ENCODE measurements at regions not wholly inside any gene's neighbourhood (a gene's known extent, or its start where the extent isn't known, plus 50 kb on each side); places are given as distances from the start of the nearest gene placed in this dataset.

GRCh38 chr12:39102474-39103209, 197.3 kb upstream of the CPNE8 start:
- no peak for DNase-seq (ENCODE audit: low spot score)
- H3K36me3 ChIP-seq: no peaks in the 10 kb centered on the region
- no peaks in the 10 kb centered on the region for H3K9me3 ChIP-seq
- intact Hi-C loops (cut with DNase I): loop anchor here (5.0 kb wide), 1 partner anchor 775 kb away; no protein-coding TSS in a partner anchor
- H3K27me3 ChIP-seq (replicated peaks; ENCODE audit: insufficient read depth): no peaks in the 10 kb centered on the region
- no peaks in the 10 kb centered on the region for H3K4me1 ChIP-seq (replicated peaks)
- TF ChIP-seq POLR2A (IDR thresholded peaks at IDR 0.05) (no peak), CTCF (IDR thresholded peaks at IDR 0.05) (no peak), POLR2AphosphoS5 (IDR thresholded peaks at IDR 0.05) (no peak)
- no peak overlapping the region for H3K27ac ChIP-seq
- H3K4me3 ChIP-seq: no peak overlapping the region
- 66% methylated on average over 3 of the region's 3 CpGs for WGBS

- intact Hi-C loops (cut with DNase I): no loop called here
- Histone ChIP-seq H3K27me3 (replicated peaks; ENCODE audit: insufficient read depth) (no peaks in the 10 kb centered on the region), H3K36me3 (no peaks in the 10 kb centered on the region), H3K27ac (no peak overlapping the region), H3K4me1 (replicated peaks) (no peaks in the 10 kb centered on the region), H3K4me3 (no peak overlapping the region), H3K9me3 (no peaks in the 10 kb centered on the region)
- DNase-seq (ENCODE audit: low spot score): no peak
- WGBS: 97% methylated on average over 2 of the region's 2 CpGs
- no peak for TF ChIP-seq CTCF (IDR thresholded peaks at IDR 0.05)
These were observed 190.4 kb upstream of the CPNE8 start for GRCh38 chr12:39095636-39096330.

GRCh38 chr12:39081910-39082309, 176.5 kb upstream of the CPNE8 start:
- TF ChIP-seq POLR2AphosphoS5 (IDR thresholded peaks at IDR 0.05): no peak
- TF ChIP-seq POLR2A (IDR thresholded peaks at IDR 0.05): no peak
- TF ChIP-seq CTCF (IDR thresholded peaks at IDR 0.05): no peak
- 38% methylated on average over 1 of the region's 1 CpG for WGBS
- no peak for DNase-seq (ENCODE audit: low spot score)
- H3K27ac ChIP-seq: no peak overlapping the region
- no peaks in the 10 kb centered on the region for H3K9me3 ChIP-seq
- no peaks in the 10 kb centered on the region for H3K4me1 ChIP-seq (replicated peaks)
- intact Hi-C loops (cut with DNase I): no loop called here
- no peaks in the 10 kb centered on the region for H3K27me3 ChIP-seq (replicated peaks; ENCODE audit: insufficient read depth)
- H3K4me3 ChIP-seq: no peak overlapping the region
- H3K36me3 ChIP-seq: no peaks in the 10 kb centered on the region

GRCh38 chr12:39077226-39077625, 171.8 kb upstream of the CPNE8 start:
- Histone ChIP-seq H3K4me3 (no peak overlapping the region), H3K4me1 (replicated peaks) (no peaks in the 10 kb centered on the region), H3K27me3 (replicated peaks; ENCODE audit: insufficient read depth) (no peaks in the 10 kb centered on the region), H3K9me3 (no peaks in the 10 kb centered on the region), H3K27ac (no peak overlapping the region), H3K36me3 (no peaks in the 10 kb centered on the region)
- DNase-seq (ENCODE audit: low spot score): no peak
- WGBS: 35% methylated on average over 2 of the region's 2 CpGs
- no peak for TF ChIP-seq POLR2A (IDR thresholded peaks at IDR 0.05)
- TF ChIP-seq POLR2AphosphoS5 (IDR thresholded peaks at IDR 0.05): no peak
- no peak for TF ChIP-seq CTCF (IDR thresholded peaks at IDR 0.05)
- intact Hi-C loops (cut with DNase I): no loop called here

GRCh38 chr12:39074063-39074462, 168.7 kb upstream of the CPNE8 start:
- intact Hi-C loops (cut with DNase I): no loop called here
- H3K9me3 ChIP-seq: no peaks in the 10 kb centered on the region

More at GRCh38 chr12:39074063-39074462, 168.7 kb upstream of the CPNE8 start:
- no peak overlapping the region for H3K4me3 ChIP-seq
- H3K27ac ChIP-seq: no peak overlapping the region
- H3K27me3 ChIP-seq (replicated peaks; ENCODE audit: insufficient read depth): no peaks in the 10 kb centered on the region
- WGBS: 64% methylated on average over 2 of the region's 2 CpGs
- H3K4me1 ChIP-seq (replicated peaks): no peaks in the 10 kb centered on the region
- TF ChIP-seq CTCF (IDR thresholded peaks at IDR 0.05): no peak
- TF ChIP-seq POLR2A (IDR thresholded peaks at IDR 0.05): no peak
- TF ChIP-seq POLR2AphosphoS5 (IDR thresholded peaks at IDR 0.05): no peak
- DNase-seq (ENCODE audit: low spot score): no peak
- H3K36me3 ChIP-seq: no peaks in the 10 kb centered on the region
